SK-N-SH (cell line): ENCODE measurements at regions not wholly inside any gene's neighbourhood (a gene's known extent, or its start where the extent isn't known, plus 50 kb on each side); places are given as distances from the start of the nearest gene placed in this dataset.

Experiments used
- CTCF ChIP-seq: fragments of 200-600 bp; sonication (generic); IDR thresholded peaks from 2 replicates; pipeline ENCODE4 v1.6.1; 2017; ENCODE audit warnings: antibody characterized with exemption, mild to moderate bottlenecking, moderate library complexity
- EP300 ChIP-seq, 2 experiments: IDR thresholded peaks; 2 replicates each; pipeline versions ENCODE4 v1.4.0 to v1.6.1; 2012; ENCODE audit warnings: borderline replicate concordance in 1 of 2, low read depth in 1 of 2, low read length in 1 of 2
- JUND ChIP-seq: IDR thresholded peaks from 2 replicates; pipeline ENCODE4 v1.4.0; 2012
- MAX ChIP-seq: IDR thresholded peaks from 2 replicates; pipeline ENCODE4 v1.4.0; 2012; ENCODE audit warnings: low read depth

GRCh38 chr22:34879001-34879400, 187.0 kb upstream of the ISX start:
- no peak for TF ChIP-seq CTCF
- TF ChIP-seq EP300 (IDR thresholded peaks at IDR 0.05; ENCODE audit: borderline replicate concordance in 1 of 2, low read depth in 1 of 2, low read length in 1 of 2): no peak
- TF ChIP-seq MAX: no peak
- no peak for TF ChIP-seq JUND
